ENCODE measurements at regions not wholly inside any gene's neighbourhood (a gene's known extent, or its start where the extent isn't known, plus 50 kb on each side); places are given as distances from the start of the nearest gene placed in this dataset.

DNA sequence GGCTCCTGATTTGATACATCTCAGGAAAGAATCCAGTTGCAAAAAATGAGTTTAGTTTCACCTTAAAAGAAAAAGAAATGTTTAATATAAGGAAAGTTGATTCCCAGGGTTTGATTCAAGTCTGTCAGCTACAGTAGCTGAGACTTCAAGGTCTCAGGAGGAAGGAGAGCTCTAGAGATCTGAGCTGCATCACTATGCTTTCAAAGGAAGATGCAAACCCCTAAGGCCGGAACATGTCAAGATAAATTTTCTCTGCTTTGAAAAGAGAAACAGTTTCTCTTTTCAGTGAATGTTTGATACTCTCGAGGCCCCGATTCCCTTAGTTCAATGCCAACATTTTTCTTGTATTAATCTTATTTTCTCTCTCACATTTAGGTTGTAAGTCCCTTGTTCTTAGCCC is 128.6 kb downstream of the RGPD3 start:
- TF ChIP-seq, protein P1, sequence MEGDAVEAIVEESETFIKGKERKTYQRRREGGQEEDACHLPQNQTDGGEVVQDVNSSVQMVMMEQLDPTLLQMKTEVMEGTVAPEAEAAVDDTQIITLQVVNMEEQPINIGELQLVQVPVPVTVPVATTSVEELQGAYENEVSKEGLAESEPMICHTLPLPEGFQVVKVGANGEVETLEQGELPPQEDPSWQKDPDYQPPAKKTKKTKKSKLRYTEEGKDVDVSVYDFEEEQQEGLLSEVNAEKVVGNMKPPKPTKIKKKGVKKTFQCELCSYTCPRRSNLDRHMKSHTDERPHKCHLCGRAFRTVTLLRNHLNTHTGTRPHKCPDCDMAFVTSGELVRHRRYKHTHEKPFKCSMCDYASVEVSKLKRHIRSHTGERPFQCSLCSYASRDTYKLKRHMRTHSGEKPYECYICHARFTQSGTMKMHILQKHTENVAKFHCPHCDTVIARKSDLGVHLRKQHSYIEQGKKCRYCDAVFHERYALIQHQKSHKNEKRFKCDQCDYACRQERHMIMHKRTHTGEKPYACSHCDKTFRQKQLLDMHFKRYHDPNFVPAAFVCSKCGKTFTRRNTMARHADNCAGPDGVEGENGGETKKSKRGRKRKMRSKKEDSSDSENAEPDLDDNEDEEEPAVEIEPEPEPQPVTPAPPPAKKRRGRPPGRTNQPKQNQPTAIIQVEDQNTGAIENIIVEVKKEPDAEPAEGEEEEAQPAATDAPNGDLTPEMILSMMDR (IDR thresholded peaks at IDR 0.05; ENCODE audit: unreplicated experiment): no peak
- H3K27me3 Mint-ChIP-seq (ENCODE audit: unreplicated experiment): peaks cover 3% of the 10 kb centered on the region
- no peak overlapping the region for H3K4me3 Mint-ChIP-seq (ENCODE audit: unreplicated experiment)
- H3K4me1 Mint-ChIP-seq (ENCODE audit: unreplicated experiment): no peaks in the 10 kb centered on the region
- H3K27ac Mint-ChIP-seq (ENCODE audit: unreplicated experiment): no peak overlapping the region
- no peak for DNase-seq (ENCODE audit: low spot score)
- H3K9me3 Mint-ChIP-seq (ENCODE audit: unreplicated experiment): no peaks in the 10 kb centered on the region
- no peaks in the 10 kb centered on the region for H3K36me3 Mint-ChIP-seq (ENCODE audit: low read depth, unreplicated experiment)

DNA sequence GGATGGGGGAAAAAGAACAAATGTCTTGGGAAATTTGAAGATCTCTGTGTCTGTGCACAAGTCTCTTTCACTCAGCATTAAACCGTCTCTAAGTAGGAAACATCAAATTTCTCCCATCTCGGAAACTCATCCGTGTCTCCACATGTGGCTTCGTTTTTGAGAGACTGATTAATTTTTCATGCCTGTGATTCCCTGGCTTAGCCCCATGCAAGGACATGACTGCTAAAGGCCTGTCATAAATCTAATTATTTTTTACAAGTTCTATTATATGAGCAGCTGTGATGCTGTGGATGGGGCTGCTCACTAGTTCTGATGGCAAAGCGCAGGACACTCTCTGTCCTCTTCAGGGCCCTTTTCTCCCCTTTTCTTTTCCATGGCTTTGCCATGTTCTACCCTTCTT is 129.1 kb downstream of the RGPD3 start:
- peaks cover 3% of the 10 kb centered on the region for H3K27me3 Mint-ChIP-seq (ENCODE audit: unreplicated experiment)

DNA sequence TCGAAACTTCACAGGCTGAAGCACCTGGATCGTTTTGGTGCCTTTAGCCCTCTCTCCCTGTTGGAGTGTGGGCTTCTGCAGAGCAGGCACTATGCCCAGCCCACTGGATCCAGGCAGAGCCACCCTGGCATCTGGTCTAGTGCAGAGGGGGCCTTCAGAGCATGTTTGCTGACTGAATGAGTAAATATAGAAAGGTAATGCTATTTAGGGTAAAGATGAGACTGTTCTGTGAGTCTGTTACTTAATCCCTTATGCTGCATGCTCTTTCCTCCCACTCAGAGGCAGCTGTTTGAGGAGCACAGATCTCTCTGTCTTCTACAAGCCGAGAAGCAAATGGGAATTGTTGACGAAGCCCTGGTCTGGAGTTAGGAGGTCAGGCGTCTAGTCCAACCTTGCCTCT is 130.2 kb downstream of the RGPD3 start:
- no peaks in the 10 kb centered on the region for H3K36me3 Mint-ChIP-seq (ENCODE audit: low read depth, unreplicated experiment)
- H3K27me3 Mint-ChIP-seq (ENCODE audit: unreplicated experiment): no peaks in the 10 kb centered on the region
- no peaks in the 10 kb centered on the region for H3K4me1 Mint-ChIP-seq (ENCODE audit: unreplicated experiment)
- H3K9me3 Mint-ChIP-seq (ENCODE audit: unreplicated experiment): no peaks in the 10 kb centered on the region
- H3K27ac Mint-ChIP-seq (ENCODE audit: unreplicated experiment): no peak overlapping the region
- DNase-seq (ENCODE audit: low spot score): no peak
- TF ChIP-seq, protein P1 (IDR thresholded peaks at IDR 0.05; ENCODE audit: unreplicated experiment): no peak
- H3K4me3 Mint-ChIP-seq (ENCODE audit: unreplicated experiment): no peak overlapping the region

More for the DNA sequence above, 129.1 kb downstream of the RGPD3 start:
- Mint-ChIP-seq H3K36me3 (ENCODE audit: low read depth, unreplicated experiment) (no peaks in the 10 kb centered on the region), H3K27ac (ENCODE audit: unreplicated experiment) (no peak overlapping the region), H3K4me1 (ENCODE audit: unreplicated experiment) (no peaks in the 10 kb centered on the region), H3K4me3 (ENCODE audit: unreplicated experiment) (no peak overlapping the region), H3K9me3 (ENCODE audit: unreplicated experiment) (no peaks in the 10 kb centered on the region)
- DNase-seq (ENCODE audit: low spot score): no peak
- TF ChIP-seq, protein P1 (IDR thresholded peaks at IDR 0.05; ENCODE audit: unreplicated experiment): no peak

DNA sequence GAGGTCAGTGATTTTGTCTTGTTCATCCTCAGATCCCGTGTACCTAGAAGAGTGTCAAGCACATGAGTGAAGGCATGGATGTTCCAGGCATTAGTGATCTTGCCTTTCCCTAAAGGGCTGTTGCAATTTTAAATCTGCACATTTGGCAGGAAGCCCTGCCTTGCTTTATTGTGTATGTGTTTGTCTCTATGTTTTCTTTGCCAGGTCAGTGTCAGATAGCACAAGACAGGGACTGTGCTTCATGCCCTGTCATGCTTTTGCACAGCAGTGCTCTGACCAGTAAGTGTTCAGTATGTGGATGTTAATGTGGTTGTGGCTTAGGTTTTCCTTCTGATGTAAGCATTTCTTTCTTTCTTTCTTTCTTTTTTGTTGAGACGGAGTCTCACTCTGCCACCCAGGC is 131.5 kb downstream of the RGPD3 start:
- Mint-ChIP-seq H3K4me3 (ENCODE audit: unreplicated experiment) (no peak overlapping the region), H3K36me3 (ENCODE audit: low read depth, unreplicated experiment) (no peaks in the 10 kb centered on the region), H3K4me1 (ENCODE audit: unreplicated experiment) (peaks cover 3% of the 10 kb centered on the region), H3K27ac (ENCODE audit: unreplicated experiment) (no peak overlapping the region), H3K27me3 (ENCODE audit: unreplicated experiment) (no peaks in the 10 kb centered on the region), H3K9me3 (ENCODE audit: unreplicated experiment) (no peaks in the 10 kb centered on the region)
- TF ChIP-seq, protein P1 (IDR thresholded peaks at IDR 0.05; ENCODE audit: unreplicated experiment): no peak
- DNase-seq (ENCODE audit: low spot score): no peak

DNA sequence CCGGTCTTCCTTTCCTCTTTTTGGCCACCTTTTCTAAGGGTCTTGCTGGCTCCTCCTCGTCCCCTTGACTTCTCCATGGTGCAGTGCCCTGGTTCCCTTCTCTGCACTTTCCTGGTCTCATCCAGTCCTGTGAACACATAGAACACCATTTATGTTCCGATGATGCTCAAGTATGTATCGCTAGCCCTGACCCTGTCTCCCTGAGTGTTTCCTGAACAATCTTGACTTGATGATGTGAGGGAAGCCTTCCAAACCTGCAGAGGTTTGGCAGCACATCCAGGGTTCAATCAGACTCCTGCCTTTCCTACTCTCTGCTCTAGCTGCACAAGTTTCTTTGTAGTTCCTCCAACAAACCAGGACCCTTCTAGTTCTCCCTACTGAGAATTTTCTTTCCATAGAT is 132.1 kb downstream of the RGPD3 start:
- Mint-ChIP-seq H3K27me3 (ENCODE audit: unreplicated experiment) (no peaks in the 10 kb centered on the region), H3K36me3 (ENCODE audit: low read depth, unreplicated experiment) (no peaks in the 10 kb centered on the region), H3K4me1 (ENCODE audit: unreplicated experiment) (peaks cover 3% of the 10 kb centered on the region), H3K27ac (ENCODE audit: unreplicated experiment) (no peak overlapping the region), H3K9me3 (ENCODE audit: unreplicated experiment) (no peaks in the 10 kb centered on the region), H3K4me3 (ENCODE audit: unreplicated experiment) (no peak overlapping the region)
- TF ChIP-seq, protein P1 (IDR thresholded peaks at IDR 0.05; ENCODE audit: unreplicated experiment): no peak
- no peak for DNase-seq (ENCODE audit: low spot score)

All from endothelial cell (in vitro differentiated cells).